HG03103 (cell line): ENCODE measurements at regions not wholly inside any gene's neighbourhood (a gene's known extent, or its start where the extent isn't known, plus 50 kb on each side); places are given as distances from the start of the nearest gene placed in this dataset.

Experiments
- ATAC-seq: cut with Tn5 transposase; IDR thresholded peaks from one replicate; pipeline ENCODE4 v1.9.1; 2021; ENCODE audit warnings: low read depth; ENCODE audit not compliant: unreplicated experiment

DNA sequence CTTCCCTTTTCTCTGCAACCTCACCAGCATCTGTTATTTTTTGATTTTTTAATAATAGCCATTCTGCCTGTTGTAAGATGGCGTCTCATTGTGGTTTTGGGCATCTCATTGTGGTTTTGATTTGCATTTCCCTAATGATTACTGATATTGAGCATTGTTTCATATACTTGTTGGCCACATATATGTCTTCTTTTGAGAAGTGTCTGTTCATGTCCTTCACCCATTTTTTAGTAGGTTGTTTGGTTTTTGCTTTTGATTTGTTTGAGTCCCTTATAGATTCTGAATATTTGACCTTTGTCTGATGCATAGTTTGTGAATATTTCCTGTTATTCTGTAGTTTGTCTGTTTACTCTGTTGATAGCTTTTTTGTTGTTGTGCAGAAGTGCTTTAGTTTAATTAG, 312.2 kb upstream of the TBC1D5 start:
- ATAC-seq = no peak

DNA sequence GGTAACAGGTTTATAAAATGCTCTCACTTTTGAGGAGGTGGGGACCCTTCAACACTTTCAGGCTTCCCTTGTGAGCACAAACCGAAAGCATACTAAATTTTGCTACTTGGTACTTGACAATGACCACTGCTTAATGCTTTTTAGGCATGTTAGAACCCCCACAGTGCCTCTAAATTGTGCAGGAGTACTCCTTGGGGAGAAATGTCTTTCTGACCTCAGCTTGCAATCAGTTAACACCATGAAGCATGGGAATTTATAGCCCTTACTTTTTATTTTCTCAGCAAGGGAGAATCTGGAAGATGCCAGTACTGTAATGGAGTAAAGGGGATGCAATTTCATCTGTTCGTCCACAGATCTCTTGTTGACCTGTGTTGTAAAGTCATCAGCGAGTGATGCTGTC, 308.9 kb upstream of the TBC1D5 start:
- ATAC-seq = no peak

DNA sequence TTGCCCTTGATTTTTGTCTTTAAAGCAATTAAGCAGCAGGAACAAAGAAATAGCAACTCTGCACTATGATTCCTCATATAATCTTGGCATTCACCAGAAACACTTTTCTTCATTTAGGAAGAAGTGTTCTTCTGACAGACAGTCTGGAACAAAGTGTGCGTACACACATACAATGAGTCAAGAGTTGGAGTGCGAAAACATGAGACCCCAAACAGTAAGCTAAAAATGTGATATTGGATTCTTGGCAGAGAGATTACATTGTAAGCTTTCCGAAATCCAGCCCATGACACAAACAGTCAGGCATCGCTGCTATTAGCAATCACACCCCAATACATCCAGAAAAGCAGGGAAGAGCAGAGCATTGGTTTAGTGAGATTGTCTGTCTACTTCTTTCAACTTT, 306.7 kb upstream of the TBC1D5 start:
- ATAC-seq = no peak

DNA sequence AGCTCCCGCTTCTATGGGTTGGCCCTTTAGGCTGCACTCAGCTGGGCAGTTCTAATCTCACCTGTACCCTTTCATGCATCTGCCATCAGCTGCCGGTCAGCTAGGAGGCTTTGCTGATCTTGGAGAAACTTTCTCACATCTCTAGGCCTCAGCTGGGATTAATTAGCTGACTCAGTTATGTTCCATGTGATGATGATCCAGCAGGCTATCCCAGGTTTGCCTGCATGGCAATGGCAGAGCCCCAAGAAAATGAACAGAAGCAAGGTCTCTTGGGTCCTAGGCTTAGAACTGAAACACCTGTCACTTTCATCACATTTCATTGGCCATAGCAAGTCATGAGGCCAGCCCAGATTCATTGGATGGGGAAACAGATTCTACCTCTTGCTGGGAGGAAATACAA, 304.6 kb upstream of the TBC1D5 start:
- no peak for ATAC-seq

DNA sequence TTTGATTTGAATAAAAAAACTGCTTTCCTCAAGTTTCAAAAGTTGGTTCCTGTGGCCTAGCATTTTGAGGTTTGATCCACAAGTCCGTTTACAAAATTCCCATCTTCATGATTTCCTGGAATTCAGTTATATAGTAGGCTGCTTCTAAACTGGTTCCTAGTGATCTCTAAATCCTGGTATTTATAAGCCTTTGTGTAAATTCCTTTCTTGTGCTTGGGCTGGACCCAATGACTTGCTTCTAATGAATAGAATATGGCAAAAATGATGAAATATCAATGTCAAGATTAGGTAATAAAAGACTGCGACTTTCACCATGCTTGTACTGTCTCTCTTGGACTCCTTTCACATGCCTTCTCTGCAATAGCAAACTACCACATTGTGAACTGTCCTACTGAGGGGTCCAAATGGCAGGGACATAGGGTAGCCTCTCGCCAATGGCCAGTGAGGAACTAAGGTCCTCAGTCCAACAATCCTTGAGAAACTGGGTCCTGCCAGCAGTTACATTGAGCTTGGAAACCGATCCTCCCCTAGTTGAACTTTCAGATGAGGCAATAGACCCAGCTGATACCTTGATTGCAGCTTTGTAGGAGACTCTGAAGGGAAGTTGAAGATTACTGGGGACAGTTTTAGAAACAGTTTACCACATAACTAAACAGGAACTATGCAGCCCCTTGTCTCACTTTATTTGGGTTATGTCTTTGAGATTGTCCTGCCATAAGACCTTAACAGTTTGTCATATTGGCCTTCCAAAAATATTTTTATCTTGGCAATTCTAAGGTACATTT, 303.9 kb upstream of the TBC1D5 start:
- ATAC-seq = no peak

DNA sequence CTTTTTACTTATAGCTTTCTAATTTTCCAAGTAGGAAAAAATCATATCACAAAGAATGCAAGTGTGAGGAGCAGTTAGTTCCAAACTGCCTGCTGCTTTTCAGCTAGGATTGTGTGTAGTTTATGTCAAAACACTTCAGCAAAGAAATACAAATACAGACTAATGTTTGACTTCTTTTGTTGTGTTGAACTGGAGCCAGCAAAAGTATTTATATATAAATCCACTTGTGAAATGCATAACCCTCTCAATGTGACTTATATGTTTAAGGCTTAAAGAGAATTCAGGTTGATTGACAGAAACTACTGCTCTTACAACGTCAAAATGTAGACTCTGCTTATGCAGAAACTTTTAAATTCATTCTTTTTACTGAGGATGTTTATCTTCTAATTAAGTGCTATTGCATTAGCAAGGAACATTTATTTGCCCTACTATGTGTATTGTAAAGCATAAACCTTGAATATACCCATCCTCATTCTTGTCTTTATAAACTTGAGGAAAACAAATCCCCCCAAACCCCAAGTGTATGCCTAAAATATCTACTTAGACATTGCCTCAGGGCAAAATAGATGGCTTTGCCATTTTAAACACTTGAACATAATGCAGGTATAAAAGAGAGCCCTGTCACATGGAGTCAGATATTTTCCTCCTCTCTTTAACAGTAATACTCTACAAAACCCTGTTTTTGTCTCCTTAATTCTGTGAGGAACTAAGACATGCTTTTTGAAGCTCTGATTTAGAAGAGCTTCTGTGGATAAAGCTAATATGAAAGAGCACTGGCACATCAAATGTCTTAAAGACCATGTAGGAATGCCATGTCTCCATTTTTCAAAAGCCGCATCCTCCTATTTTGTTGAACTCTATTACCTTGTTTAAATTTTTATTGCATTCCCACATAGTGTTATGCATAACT, 302.8 kb upstream of the TBC1D5 start:
- ATAC-seq = no peak

DNA sequence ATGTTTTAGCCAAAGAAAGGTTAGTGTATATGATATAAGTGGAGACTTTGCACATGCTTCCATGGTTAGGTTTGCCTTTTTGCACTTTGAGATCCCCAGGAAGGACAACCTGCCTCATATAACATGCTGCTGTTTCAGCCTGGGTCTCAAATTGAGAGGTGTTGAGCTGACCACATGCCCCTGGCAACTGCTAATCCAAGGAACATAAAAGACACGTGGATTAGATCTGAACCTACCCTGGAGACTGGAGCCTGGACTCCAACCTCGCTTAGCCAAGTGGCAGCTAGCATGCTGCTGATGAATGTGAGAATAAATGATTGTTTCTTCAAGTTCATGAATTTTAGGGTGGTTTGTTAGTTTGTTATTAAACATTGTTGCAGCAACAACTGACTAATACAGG, 301.8 kb upstream of the TBC1D5 start:
- ATAC-seq = no peak

DNA sequence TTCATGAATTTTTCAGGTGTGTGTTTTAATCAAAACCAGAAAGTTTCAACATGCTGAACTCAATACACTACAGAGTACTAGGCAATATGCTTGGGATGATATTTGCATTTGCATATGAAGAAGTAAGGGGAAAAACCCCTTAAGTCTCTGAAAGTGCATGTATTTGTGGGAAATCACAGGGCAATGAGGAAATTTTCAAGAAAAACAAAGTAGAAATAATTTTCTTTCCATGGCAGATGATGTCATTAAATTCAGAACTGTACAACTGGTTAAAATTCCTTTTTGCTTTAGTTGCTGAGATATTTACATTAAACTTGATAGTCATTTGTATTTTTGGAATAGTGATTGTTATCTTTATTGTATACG, 294.0 kb upstream of the TBC1D5 start:
- ATAC-seq = no peak

DNA sequence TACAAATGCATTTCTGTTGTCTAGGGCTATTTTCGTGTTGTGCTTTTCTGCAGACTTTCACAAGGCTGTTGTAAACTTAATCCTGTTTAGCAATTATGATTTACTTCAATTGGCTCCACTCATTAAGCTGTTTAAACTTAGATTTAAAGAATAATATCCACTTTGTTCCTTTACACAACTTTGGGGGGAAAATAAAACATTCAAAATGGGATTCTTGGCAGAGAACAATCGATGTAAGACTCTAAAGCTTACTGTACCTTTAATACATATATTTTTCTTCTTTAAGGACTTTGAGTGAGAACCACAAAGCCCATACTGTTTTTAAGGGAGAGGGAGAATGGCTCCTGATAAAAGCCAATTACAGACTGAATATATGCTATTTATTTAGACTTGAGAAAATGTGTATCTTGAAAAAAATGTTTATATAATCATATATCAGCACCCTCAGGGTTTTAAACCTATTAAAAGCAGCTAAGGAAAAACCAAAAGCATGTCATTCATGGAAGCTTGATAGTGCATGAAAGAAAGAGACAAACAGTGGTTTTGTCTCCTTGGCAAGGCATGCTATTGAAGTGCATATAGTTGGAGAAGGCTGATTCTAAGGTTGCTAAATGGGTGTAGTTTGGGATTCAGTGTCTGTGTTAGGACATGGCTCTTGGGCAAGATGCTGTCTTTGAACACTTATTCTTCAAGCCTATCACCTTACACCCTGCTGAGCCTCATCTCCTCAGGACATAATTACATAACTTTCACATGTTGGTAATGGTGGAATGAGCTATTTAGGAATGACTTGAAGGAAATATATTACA, 293.4 kb upstream of the TBC1D5 start:
- no peak for ATAC-seq

DNA sequence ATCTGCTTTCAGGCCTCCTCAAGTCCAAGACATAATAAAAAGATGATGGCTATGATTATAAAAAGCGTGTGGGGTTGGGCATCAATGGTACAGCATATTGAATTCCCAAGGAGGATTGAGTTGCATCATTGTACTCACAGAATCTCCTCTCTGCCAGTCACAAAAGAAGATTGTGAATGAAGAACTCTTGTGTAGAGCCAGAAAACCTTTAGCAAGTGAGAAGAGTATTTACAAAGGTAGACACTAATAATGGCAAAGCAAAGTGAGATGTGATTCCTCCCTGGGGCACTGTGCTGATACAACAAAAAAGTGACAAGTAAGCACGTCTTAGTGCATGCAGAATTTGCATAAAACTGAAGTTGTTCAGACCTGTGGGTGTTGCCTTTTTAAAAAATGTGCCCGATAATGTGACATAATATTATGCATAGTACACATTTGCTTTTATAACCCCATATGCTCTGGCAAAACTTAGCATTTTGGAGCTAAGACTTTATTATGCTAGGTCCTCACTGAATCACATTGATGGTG, 291.2 kb upstream of the TBC1D5 start:
- ATAC-seq = no peak

DNA sequence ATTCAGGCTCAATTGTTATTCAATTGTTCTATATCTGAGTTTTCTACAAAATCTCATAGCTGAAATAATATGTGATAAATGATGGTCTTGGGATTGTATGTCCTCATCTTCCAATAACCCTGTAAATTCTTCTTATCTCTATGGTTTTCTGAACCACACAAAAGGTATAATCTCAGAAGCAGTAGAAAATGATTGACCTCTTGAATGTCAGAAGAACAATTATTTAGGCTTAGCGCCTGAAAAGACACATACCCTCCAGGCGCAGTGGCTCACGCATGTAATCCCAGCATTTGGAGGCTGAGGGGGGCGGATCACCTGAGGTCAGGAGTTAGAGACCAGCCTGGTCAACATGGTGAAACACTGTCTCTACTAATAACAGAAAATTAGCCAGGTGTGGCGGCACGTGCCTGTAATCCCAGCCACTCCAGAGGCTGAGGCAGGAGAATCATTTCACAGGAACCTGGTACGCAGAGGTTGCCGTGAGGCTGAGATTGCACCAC, 288.0 kb upstream of the TBC1D5 start:
- ATAC-seq = no peak

DNA sequence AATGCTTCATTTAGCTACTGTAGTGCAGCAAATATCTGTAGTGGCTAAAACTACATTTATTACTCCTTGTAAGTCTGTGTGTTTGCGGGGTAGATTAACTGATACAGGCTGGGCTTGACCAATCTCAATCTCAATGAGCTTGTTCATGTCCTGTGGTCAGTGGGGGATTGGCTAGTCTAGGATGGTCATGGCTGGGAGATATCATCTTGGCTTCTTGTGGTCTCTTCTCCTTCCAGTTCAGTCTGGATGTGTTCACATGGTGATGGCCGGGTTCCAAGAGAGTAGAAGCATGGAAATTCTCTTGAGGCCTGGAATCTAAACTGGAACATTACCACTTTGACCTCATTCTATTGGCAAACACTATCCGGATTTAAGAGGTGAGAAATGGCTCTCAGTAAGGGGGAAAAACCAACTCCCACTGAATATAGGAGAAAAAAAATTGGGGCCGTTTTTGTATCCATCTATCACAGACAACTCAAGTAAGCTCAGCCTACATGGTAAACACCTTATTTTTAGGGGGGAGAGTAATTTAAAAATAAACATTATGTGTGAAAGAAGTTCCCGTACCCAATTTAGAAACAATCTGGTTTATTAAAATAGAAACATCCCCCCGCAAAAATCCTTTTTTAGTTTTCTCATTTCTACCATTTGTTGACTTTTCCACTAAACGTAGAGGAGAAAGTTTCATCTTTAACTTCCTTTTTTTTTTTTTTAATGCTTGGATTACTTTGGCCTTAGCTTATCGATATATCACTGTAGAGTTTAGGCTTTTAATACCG, 284.9 kb upstream of the TBC1D5 start:
- ATAC-seq = no peak

DNA sequence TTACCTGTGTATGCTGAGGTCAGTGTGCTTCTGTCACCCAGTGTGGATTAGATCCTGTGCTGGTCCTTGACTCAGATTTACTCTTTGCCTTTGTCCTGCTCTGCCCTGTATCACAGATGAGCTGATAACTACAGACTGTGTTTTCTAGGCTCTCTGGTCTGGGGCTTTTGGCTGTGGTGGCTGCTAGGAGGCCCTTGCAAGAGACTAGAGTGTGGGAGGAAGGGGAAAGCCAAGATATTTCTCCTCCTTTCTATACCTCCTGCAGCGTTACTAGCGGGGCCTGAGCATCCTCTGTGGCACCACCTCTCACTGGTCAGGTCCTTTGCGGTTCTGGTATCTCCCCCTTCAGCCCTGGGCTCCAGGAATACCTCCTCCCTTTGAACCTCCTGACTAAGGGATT, 282.3 kb upstream of the TBC1D5 start:
- no peak for ATAC-seq

DNA sequence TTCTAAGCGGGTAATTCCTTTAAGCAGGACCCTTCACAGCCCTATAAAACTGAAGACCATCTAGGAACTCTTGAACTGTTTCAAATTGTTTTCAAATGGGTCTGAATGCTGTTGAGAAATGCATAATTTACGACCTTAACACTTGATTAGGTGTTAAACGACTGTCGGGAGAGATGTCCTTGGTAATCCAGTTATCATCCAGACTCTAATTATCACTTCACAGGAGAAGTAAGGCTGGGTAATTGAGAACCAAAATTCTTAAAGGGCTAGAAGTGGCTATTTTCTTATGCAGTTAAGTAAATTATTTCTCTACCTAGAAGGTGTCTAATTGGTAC, 276.7 kb upstream of the TBC1D5 start:
- no peak for ATAC-seq

DNA sequence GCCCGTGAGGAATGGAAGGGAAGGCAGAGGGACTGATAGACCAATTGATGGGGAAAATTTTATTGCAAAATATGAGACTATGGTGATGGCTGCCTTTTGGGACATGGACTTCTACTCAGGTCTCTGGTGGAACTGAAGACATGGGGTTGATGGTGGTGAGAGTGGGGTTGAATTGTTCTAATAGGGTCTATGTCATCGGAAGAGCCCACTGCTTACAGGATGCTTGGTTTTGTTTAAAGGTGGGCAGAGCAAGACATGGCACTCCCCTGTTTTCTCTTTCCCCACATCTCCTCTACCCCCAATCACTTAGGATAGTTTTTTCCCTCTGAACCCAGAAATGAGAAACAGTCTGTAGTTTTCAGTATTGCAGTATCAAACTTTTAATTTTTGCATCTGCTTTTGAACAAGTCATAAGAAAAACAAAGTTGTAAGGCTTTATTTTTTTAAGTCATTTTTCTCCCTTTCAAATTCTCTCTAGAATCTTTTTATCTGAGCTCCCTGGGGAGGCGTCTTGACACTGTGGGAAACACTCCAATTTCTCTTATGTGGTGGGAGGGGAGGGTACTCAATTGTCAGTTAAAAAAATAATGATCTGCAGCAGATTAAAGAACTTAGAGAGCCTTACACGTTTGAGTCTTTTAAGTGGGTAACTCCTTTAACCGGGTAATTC, 276.2 kb upstream of the TBC1D5 start:
- no peak for ATAC-seq

DNA sequence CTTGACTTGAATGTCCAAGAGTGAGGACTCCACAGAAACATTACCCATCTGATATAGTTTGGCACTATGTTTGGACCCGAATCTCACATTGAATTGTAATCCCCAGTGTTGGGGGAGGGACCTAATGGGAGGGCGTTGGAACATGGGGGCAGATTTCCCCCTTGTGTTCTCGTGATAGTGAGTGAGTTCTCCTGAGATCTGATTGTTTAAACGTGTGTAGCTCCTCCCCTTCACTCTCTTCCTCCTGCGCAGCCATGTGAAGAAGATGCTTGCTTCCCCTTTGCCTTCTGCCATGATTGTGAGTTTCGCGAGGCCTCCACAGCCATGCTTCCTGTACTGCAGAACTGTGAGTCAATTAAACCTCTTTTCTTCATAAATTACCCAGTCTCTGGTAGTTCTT, 273.9 kb upstream of the TBC1D5 start:
- ATAC-seq = no peak

DNA sequence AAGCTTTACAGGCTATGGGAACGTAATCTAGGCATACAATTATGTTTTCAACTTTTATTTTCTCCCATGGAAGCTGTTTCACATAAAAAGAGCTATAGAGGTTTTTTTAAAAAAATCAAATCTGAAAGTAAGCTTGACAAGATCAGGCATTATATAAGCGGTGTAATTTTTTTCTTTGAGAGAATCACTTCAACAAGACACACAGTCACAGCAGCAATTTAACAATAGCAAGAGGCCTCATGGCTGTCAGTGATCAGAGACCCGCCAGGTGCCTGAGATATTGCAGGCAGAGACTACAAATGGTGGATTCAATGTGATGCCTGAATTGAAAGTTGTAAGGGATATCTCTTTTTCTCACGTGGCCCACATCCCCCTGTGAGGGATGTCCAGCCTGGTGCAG, 270.5 kb upstream of the TBC1D5 start:
- no peak for ATAC-seq

DNA sequence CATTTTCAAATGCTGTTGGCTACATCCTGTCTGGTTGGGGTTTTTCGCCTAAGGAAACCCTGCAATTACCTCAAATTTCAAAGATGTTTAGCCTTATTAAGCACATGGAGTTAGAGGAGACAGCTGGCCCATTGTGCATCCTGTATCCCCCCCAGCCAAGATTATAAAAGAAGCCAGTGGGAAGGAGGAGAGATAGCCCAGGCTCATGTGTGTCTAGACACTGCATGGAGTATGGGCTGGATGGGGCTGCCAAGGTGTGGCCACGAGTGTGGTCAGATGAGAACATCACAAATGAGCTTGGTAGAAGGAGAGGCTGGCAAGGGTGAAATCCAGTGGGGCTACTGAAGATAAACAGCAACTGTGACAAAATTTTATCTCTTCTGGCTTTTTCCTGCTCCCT, 270.0 kb upstream of the TBC1D5 start:
- no peak for ATAC-seq

DNA sequence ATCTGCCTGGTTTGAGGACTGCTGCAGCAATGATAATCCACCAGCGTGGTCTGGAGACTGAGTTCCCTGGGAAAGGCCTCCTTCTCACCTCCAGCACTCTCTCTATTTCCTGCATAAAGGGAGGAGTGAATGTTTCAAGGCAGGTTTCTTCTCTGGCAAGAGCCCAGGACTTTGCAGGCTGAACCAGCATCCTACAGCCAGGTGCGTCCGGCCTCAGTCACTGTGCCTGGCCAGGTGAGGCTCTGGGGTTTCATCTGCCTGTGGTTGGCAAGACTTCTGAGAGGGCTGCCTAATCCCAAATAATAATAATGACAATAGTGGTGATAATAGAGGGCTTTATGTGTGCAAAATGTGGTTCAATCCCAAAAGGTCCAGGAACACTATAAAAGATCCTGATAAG, 269.0 kb upstream of the TBC1D5 start:
- no peak for ATAC-seq

DNA sequence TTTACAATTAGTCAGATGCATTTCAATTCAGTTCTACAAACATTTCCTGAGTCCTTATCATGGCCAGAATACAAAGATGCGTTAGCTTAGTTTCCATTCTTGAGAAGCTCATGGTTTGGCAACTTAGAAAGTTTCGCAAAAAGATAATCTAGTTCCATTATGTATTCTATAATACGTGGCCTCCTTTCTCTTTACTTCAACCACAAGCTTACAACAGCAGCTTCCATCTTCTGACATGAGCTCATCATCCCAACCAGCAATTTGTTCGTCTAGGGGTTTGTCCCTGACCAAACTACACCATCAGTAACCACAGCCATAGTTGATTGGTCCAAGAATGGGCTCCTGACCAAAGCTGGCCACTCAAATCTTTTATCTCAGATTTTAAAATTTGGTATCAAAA, 267.6 kb upstream of the TBC1D5 start:
- ATAC-seq = no peak
